ENCODE measurements at regions not wholly inside any gene's neighbourhood (a gene's known extent, or its start where the extent isn't known, plus 50 kb on each side); places are given as distances from the start of the nearest gene placed in this dataset.

- Mint-ChIP-seq H3K27ac (ENCODE audit: low read depth, unreplicated experiment) (no peak overlapping the region), H3K4me3 (ENCODE audit: unreplicated experiment) (no peak overlapping the region), H3K4me1 (ENCODE audit: insufficient read depth, unreplicated experiment) (no peaks in the 10 kb centered on the region), H3K36me3 (ENCODE audit: insufficient read depth, unreplicated experiment) (no peaks in the 10 kb centered on the region), H3K27me3 (ENCODE audit: insufficient read depth, unreplicated experiment) (no peaks in the 10 kb centered on the region), H3K9me3 (ENCODE audit: unreplicated experiment) (no peaks in the 10 kb centered on the region)
- BruUV-seq (replicated peaks), result no TSS peak
- ChIA-PET POLR2A (no interaction called here), CTCF (interaction anchor here (0.6 kb wide), 1 partner anchor 570 kb away, joined by 3 read pairs; no protein-coding TSS in a partner anchor)
- no peak for DNase-seq (ENCODE audit: unreplicated experiment)
- intact Hi-C loops (cut with micrococcal nuclease), result no loop called here
- no peak for TF ChIP-seq CTCF (IDR thresholded peaks at IDR 0.05; ENCODE audit: unreplicated experiment)
Measured at GRCh38 chr4:160880180-160880579, 1283.6 kb downstream of the FSTL5 start.

GRCh38 chr4:160887668-160888067 lies 1276.1 kb downstream of the FSTL5 start:
- Mint-ChIP-seq H3K4me1 (ENCODE audit: insufficient read depth, unreplicated experiment) (no peaks in the 10 kb centered on the region), H3K9me3 (ENCODE audit: unreplicated experiment) (no peaks in the 10 kb centered on the region), H3K4me3 (ENCODE audit: unreplicated experiment) (no peak overlapping the region), H3K27me3 (ENCODE audit: insufficient read depth, unreplicated experiment) (no peaks in the 10 kb centered on the region), H3K27ac (ENCODE audit: low read depth, unreplicated experiment) (no peak overlapping the region), H3K36me3 (ENCODE audit: insufficient read depth, unreplicated experiment) (no peaks in the 10 kb centered on the region)
- no peak for TF ChIP-seq CTCF (IDR thresholded peaks at IDR 0.05; ENCODE audit: unreplicated experiment)
- BruUV-seq (replicated peaks), result no TSS peak
- DNase-seq (ENCODE audit: unreplicated experiment), result no peak
- POLR2A ChIA-PET, result no interaction called here
- intact Hi-C loops (cut with micrococcal nuclease), result no loop called here
- CTCF ChIA-PET, result no interaction called here

- H3K27ac Mint-ChIP-seq (ENCODE audit: low read depth, unreplicated experiment), result no peak overlapping the region
- intact Hi-C loops (cut with micrococcal nuclease), result no loop called here
- no peaks in the 10 kb centered on the region for H3K27me3 Mint-ChIP-seq (ENCODE audit: insufficient read depth, unreplicated experiment)
- DNase-seq (ENCODE audit: unreplicated experiment), result no peak
- H3K36me3 Mint-ChIP-seq (ENCODE audit: insufficient read depth, unreplicated experiment), result no peaks in the 10 kb centered on the region
- no peak overlapping the region for H3K4me3 Mint-ChIP-seq (ENCODE audit: unreplicated experiment)
- BruUV-seq (replicated peaks), result no TSS peak
- no peaks in the 10 kb centered on the region for H3K4me1 Mint-ChIP-seq (ENCODE audit: insufficient read depth, unreplicated experiment)
- no peak for TF ChIP-seq CTCF (IDR thresholded peaks at IDR 0.05; ENCODE audit: unreplicated experiment)
- ChIA-PET POLR2A (no interaction called here), CTCF (no interaction called here)
- H3K9me3 Mint-ChIP-seq (ENCODE audit: unreplicated experiment), result no peaks in the 10 kb centered on the region
Measured at GRCh38 chr4:160894128-160894527, 1269.7 kb downstream of the FSTL5 start.

GRCh38 chr4:160894809-160895208 lies 1269.0 kb downstream of the FSTL5 start:
- no peak for TF ChIP-seq CTCF (IDR thresholded peaks at IDR 0.05; ENCODE audit: unreplicated experiment)
- Mint-ChIP-seq H3K27me3 (ENCODE audit: insufficient read depth, unreplicated experiment) (no peaks in the 10 kb centered on the region), H3K36me3 (ENCODE audit: insufficient read depth, unreplicated experiment) (no peaks in the 10 kb centered on the region), H3K4me1 (ENCODE audit: insufficient read depth, unreplicated experiment) (no peaks in the 10 kb centered on the region), H3K9me3 (ENCODE audit: unreplicated experiment) (no peaks in the 10 kb centered on the region), H3K4me3 (ENCODE audit: unreplicated experiment) (no peak overlapping the region), H3K27ac (ENCODE audit: low read depth, unreplicated experiment) (no peak overlapping the region)
- ChIA-PET CTCF (interaction anchor here (1.0 kb wide), 1 partner anchor 46 kb away, joined by 3 read pairs; no protein-coding TSS in a partner anchor), POLR2A (no interaction called here)
- no peak for DNase-seq (ENCODE audit: unreplicated experiment)
- BruUV-seq (replicated peaks), result no TSS peak
- intact Hi-C loops (cut with micrococcal nuclease), result no loop called here
